Myocyte (in vitro differentiated cells): ENCODE measurements at regions not wholly inside any gene's neighbourhood (a gene's known extent, or its start where the extent isn't known, plus 50 kb on each side); places are given as distances from the start of the nearest gene placed in this dataset.
"Not testable (repeated sequence)": the region's sequence is repeated elsewhere in the genome, so short reads cannot be mapped to it uniquely, and the experiment has no call there.

Experiments
- DNase-seq: peaks from one replicate; pipeline ENCODE4 v3.0.0-alpha.2; 2012; ENCODE audit warnings: low read depth

DNA sequence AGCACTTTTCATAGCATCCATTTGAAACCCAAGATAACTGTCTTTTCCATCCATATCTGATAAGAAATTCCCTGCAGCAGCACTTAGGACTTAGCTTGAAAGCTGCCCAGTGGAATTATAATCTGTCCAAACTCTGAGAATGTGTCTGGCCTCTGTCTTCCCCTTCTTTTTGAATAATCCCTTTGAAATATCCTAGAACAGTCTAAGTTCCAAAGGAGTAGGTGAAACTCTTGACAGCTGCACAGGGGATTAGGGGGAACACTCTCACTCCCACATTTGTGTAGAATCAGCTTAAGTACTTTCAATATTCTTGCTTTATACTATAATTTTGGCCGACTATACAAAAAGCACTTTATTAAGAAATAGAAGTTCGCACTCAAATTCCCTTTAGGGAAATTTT is 157.7 kb downstream of the PAPSS1 start:
- DNase-seq, result no peak

DNA sequence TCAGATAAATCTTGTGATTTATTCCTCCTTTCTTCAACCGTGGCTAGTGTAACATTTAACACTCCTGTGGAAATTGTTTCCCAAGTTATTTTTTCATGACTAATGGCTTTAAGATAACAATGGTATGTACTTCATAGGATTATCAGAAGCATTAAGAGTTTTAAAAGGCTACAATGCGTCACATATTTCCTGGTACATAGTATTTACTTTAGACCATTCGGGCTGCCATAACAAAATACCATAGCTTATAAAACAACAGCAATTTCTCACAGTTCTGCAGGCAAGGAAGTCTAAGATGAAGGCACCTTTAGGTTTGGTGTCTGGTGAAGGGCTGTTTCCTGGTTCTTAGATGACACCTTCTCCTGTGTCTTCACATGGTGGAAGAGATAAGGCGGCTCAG is 158.6 kb downstream of the PAPSS1 start:
- no peak for DNase-seq

DNA sequence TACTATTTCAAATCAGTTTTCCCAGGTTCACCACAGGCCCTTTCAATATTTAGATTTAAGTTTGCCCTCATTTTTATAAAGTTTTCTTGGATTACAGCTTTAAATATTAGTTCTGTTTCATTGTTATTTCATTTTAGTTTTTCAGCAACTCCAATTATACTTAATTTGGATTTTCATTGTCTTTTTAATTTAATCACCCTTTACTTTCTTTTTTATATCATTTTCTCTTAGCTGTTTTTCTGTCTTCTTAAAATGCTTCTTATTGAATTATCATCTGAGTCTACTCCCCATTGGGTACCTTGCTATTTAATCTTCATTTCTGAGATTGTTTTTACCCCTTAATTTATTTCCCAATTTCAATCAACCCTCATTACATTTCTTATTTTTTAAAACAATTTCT is 160.4 kb downstream of the PAPSS1 start:
- no peak for DNase-seq

DNA sequence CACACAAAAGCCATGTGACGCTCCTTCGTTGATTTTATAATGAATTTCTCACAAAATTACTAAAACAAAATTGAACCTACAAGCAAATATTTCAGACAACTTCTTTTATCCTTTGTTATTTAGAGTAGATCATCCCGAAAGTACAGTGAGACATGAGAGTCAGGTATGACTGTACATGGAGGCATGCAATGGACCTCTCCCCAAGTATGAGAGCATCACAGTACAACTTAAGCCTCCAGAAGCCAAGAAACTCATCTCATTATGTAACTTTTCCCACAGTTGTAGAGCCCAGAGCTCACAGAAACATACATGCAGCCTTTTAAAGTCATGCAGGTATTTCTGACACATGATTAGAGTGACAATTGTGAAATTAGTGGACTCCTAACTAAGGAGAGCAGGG is 167.7 kb downstream of the PAPSS1 start:
- no peak for DNase-seq

DNA sequence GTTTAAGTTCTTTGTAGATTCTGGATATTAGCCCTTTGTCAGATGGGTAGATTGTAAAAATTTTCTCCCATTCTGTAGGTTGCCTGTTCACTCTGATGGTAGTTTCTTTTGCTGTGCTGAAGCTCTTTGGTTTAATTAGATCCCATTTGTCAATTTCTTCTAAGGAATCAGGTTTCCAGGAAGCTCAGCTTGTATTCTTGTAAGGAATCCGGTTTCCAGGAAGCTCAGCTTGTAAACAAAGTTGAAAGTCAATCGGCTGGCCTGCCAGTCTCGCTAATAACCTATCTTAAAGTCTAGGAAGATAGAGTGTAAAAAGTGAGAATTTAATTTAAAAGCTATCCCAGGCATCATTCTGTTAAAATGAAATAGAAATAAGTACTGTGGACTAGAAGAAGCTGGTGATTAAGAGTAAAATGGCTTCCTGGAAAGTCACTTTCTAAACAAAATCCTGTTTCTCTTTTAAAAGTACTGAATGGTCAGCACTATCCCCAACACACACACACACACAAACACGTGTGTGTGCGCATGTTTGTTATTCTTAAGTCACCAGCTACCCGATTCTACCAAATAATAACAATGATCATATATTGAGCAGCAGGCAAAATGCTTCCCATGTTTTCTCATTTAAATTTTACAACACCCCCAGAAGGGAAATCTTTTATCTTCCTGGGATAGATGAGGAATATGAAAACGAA is 171.7 kb downstream of the PAPSS1 start:
- no peak for DNase-seq

DNA sequence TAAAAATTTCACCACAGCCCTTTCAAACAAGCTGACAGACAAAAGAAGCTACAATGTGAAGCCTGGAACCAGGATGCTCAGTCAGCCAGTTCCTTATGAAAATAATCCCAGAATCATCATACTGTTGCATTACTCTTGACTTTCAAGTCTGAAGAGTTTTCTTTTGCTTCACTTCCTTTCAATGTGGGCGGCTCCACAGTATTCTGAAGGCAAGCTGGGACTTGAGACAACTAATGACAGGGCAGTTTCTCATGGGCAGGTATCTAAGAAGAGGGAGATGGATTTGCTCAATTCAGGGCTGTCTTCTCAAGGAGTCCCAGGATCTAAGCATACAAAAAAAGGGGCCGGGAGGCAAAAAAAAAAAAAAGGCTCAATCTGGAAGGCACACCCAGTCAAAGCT is 173.4 kb downstream of the PAPSS1 start:
- no peak for DNase-seq

DNA sequence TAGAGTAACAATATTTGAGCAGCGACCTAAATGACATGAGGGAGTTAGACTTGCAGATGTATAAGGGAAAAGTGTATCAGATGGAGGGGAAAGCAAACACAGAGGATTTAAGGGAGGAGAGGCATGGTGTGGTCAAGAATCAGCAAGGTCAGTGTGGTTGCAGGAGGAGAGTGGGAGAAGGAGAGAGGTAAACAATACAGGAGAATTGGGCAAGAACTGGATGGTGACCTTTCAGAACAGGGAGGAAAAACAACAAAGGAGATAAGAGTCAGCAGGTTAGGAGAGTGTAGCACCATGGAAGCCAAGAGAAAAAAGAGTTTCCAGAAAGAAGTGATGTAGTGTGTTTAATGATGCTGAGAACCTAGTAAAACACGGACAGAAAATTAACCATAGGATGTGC is 178.5 kb downstream of the PAPSS1 start:
- DNase-seq, result no peak

DNA sequence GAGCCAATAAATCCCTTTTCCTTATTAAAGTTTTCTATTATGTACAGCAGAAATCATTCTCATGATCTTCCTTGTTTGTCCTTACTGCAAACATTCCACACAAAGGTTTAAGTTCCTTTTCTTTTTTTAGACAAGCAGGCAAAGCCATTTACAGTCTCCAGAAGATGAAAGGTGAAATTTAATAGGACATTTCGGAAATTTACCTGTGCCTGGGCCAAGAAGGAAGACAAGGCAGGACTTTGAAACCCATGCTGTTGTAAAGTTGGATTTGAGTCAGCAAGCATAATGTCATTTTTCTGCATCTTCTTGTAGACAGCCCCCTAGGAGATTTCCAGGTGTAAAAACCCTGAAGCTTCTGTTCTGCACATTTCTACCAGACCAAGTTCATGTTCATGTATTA is 188.1 kb downstream of the PAPSS1 start:
- no peak for DNase-seq

DNA sequence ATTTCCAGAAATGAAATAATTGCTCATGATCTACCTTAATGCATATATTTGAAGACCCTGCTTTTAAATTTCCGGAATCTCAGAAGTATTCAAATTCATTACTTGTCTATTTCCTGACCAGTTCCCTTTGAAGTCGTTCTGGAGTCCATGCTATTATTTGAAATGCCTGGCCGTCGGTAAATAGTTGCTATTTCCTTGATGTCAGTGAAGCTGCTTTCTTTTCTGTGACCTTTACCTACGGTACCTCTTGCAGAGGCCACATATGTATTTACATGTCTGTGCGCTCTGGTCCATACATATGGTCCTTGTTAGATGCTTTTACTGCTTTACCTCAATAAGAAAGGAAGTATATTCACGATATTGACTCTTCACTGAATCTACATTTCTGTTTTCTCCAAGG is 199.7 kb downstream of the PAPSS1 start:
- no peak for DNase-seq

DNA sequence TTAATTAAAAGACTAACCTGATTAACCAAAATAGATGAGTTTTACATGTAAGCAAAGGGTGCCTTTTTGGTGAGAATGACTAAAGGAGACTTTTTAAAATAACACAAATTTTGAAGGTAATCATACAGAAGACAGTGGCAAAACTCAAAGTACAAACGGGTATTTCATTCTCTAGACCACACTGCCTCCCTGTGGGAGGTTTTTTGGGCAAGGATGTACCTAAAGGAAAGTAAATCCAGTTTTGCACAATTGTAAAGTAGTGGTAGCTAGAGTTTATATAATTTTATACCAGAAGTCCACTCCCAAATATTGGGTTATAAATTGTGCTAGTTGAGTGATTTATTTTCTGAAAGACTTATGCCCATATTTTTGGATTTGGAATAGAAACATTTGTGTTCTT is 201.0 kb downstream of the PAPSS1 start:
- peak; percentile 65 for DNase-seq

DNA sequence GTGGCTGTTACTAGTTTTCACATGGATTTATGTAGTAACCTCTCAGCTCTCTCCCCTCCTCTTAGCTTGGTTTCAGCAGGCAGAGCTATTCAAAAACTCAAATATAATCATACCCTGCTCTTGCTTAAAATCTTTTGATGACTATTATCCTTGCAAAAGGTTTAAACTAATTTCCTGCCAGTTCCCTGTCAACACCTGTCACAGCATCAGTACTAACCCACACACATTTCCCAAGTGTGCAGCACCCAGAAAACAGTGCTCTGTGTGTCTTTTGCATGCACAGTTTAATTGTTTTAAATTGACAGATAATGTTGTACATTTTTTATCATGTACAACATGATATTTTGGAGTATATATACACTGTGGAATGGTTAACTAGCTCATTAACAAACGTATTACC is 202.0 kb downstream of the PAPSS1 start:
- no peak for DNase-seq

DNA sequence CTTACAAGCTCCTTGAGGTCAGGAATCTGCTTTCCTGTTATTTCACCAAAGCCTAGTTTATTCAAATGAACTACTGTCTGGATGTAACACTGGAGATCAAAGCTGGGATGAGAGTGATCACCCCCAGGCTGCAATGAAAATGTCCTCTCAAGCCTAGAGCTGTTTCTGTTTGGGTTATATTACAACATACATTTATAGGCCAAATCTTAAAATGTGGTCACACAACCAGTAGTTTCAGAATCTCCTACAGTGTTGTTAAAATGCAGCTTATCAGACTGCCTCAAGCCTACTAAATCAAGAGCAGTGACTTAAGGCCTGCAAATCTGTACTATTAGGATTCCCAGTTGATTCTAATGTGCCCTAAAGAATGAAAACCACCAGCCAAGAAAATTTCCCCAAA is 207.5 kb downstream of the PAPSS1 start:
- no peak for DNase-seq

DNA sequence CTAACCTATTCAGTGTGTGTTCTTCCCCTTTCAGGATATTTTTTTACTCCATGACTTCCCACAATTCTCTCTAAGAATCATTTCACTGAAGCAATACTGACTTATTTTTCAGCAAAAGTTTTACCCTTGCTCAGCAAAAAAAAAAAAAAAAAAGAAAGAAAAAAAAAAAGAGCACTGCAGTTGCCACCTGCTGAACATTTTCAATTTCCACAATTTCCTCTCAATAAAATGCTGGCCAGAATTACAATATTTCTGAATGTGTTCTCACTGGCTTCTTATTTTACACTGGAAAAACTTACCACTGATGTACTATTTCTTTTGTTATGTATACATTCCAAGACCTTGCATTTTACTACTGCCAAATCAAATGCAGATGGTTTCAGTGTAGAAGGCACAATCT is 210.4 kb downstream of the PAPSS1 start:
- no peak for DNase-seq

DNA sequence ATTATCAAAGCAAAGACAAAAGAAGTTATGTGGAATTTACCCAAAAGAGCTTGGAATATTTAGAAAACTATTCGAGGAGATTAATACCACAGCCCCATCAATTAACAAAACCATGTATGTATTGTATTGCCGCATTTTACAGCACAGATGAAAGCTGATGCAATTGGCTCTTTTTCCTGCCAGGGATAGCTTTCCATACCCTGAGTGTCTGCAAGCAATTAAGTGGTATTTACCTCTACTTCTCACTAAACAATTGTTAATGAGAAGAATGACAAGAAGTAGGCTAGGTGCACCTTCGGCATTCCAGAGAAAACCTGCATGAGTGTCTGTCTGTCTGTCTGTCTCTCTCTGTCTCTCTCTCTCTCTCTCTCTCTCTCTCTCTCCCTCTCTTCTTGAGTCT is 219.5 kb downstream of the PAPSS1 start:
- no peak for DNase-seq

DNA sequence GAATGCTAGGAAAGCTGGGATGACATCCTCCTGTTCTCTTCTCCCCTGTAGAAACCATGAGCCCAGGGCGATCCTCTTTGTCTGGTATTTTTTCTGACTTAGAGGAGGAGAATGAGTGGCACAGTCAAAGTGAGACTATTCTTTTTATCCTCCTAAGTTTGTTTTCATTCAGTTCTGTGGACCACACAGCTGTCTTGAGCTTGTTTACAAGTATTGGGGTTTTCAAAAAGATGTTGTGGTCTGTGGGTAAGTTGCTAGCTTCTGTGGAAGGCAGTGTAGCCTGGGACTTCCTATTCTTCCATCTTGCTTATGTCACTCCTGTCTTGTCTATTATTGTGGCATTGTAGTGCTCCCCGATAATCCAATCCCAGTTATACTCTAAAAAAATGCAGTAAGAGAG is 223.0 kb downstream of the PAPSS1 start:
- peak; percentile 72 for DNase-seq

DNA sequence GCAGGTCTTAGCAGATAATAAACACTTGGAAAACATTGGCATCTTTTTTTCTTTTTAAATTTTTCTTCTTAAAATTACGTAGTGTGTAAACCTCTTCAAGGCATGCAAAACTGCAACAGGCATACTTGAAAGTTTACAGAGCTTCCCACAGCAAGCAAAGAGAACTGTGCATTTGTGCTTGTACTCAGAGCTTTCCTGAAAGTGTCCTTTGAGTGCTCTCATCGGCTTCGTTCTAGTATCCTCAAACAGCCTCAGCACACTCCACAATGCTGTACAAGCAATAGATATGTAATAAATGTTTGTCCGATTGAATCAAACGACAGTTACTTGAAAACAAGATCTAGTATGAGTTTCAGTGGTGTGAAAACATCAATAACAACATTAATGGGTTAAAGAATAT is 227.5 kb downstream of the PAPSS1 start:
- no peak for DNase-seq

DNA sequence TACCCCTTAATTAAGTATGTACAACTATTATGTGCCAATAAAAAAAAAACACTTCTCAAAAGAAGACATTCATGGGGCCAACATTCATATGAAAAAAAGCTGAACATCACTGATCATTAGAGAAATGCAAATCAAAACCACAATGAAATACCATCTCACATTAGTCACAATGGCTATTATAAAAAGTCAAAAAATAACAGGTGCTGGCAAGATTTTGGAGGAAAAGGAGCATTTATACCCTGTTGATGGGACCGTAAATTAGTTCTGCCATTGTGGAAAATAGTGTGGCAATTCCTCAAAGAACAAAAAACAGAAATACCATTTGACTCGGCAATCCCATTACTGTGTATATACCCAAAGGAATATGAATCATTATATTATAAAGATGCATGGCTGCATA is 229.9 kb downstream of the PAPSS1 start:
- peak; percentile 31 for DNase-seq

DNA sequence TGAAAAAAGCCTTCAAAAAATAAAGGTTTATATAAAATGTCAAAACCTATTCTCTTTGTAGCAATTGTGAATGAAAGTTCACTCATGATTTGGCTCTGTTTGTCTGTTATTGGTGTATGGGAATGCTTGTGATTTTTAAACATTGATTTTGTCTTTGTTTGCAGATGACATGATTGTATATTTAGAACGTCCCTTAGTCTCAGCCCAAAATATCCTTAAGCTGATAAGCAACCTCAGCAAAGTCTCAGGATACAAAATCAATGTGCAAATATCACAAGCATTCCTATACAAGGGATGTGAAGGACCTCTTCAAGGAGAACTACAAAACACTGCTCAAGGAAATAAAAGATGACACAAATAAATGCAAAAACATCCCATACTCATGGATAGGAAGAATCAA is 236.4 kb downstream of the PAPSS1 start:
- not testable (repeated sequence) for DNase-seq

DNA sequence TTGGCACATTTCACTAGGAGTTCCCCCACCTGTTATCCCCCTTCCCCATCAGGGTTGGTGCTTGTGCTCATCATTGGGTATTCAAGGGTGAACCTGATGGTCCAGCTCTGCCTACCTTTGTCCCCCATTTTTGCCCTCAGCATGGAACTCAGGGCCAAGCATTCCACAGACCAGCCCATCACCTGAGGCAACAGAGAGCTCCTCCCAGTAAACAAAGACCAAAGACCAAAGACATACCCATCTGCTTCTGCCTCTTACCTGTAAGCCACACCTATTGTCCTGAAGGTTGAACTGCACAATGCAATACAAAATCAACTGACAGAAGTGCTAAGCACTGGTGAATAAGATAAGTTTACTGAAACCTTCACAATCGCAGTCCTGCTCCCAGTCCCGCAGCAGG is 237.5 kb downstream of the PAPSS1 start:
- DNase-seq, result no peak

DNA sequence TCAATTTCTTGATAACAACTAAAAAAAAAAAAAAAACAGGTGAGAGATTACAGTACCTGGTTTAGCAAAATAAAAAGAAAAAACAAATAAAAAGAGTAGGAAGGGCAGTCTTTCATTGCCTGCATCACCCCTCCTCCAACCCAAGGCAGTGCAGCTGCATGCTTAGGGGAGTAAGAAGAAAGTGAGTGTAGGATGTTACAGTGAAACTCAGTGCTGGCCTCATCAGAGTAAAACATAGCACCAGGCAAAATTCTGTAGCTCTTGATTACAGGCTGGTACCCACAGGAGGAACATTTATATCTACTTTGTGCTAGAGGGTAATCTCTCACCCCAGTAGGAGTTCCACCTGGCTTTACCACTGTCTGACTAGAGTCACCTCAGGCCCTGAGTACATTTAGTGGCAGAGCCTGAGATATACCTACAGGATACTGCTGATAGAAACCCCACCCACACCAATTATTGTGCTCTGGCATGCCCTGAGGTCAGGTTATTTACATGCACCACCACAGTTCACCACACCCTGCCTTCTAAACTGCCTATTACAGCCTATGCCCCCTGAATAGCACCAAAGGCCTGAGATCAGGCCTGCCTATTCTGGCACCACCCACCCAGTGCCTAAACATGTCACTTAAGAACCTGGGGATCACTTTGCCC is 241.6 kb downstream of the PAPSS1 start:
- DNase-seq, result no peak

DNA sequence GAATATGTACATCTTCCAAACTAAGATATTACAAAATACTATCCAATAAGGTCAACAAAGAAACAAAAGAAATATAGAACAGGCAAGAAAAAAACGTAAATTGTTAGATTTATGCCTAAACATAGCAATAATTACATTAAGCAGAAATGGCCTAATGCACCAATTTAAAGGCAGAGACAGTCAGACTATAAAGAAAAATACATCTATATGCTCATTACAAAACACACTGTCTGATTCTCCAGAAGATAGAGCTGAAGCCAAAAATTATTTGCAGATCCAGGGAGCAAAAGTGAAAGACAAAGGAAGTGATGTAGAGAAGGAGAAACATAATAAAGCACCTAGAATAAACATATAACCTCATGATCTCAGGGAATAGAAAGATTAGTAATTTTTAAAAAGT is 246.9 kb downstream of the PAPSS1 start:
- DNase-seq, result no peak

DNA sequence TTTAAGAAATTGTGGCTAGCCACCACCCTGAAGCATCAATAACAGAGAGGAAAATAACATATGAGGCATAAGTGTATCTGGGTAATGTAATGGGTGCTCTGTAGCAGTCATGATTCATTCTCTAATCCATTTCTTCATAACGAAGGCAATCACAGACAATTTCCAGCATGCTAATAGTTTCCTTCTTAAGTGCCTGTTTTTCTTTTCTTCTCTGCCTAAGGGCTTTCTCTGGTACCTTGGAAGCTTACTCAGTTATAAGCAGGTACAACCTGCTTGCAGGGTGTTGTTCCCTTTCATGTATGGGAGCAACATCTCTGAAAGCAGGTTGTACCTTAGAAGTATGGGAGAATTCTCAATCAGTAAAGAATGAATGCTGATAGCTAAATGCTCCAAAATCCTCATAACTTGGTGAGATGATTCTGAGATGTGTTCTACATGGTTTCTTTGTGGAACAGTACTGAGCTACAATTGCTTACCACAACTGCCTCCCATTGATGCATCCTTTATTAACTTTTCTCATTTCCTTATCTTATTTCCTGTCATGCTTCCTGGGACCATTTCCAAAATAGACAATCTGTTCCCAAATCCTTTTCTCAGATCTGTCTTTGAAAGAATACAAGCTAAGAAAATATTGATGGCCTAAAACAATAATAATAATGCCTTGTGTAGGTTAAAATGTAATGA is 247.6 kb downstream of the PAPSS1 start:
- no peak for DNase-seq

DNA sequence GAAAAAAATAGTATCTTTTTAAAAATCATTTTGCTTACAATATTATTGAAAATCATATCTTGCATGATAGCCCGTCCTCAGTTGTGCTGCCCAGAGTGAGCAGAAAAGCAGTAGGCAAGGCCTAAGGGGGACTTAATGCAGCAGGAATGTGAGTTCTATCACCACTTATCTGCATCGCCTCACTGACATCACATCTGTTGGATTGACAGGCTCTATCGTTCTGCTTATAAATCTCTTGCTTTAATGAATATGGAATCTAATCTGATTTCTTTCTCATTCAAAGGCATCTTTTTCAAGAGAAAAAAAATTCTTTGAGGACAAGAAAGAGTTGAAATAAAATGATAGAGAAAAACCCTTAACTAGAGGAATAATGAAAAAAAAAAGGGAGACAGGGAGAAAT is 249.9 kb downstream of the PAPSS1 start:
- DNase-seq, result no peak
